IMR-90 (cell line): ENCODE measurements at regions not wholly inside any gene's neighbourhood (a gene's known extent, or its start where the extent isn't known, plus 50 kb on each side); places are given as distances from the start of the nearest gene placed in this dataset.

ENCODE experiments used
- CEBPB ChIP-seq: IDR thresholded peaks from 2 replicates; pipeline ENCODE4 v1.6.1; 2012; ENCODE audit warnings: low read depth, low read length, improper control_type of control experiment
- CTCF ChIP-seq: conservative IDR thresholded peaks from 2 replicates; pipeline ENCODE4 v1.5.1; 2012; ENCODE audit warnings: mild to moderate bottlenecking, low read depth, low read length, improper control_type of control experiment
- FOS ChIP-seq: fragments of 150-350 bp; IDR thresholded peaks from 2 replicates; pipeline ENCODE4 v1.6.1; 2016; ENCODE audit warnings: low read depth, low read length
- MAFK ChIP-seq: IDR thresholded peaks from 2 replicates; pipeline ENCODE4 v1.6.1; 2012; ENCODE audit warnings: low read depth, low read length, improper control_type of control experiment
- MAZ ChIP-seq: IDR thresholded peaks from 2 replicates; pipeline ENCODE4 v1.6.1; 2012; ENCODE audit warnings: low read depth, mild to moderate bottlenecking, low read length, improper control_type of control experiment, moderate library complexity, borderline replicate concordance
- POLR2A ChIP-seq: IDR thresholded peaks from 2 replicates; pipeline ENCODE4 v1.6.1; 2012; ENCODE audit warnings: mild to moderate bottlenecking, low read depth, low read length
- RAD21 ChIP-seq: IDR thresholded peaks from 2 replicates; pipeline ENCODE4 v1.6.1; 2012; ENCODE audit warnings: low read length, improper control_type of control experiment
- RFX5 ChIP-seq: IDR thresholded peaks from 2 replicates; pipeline ENCODE4 v1.8.0; 2012; ENCODE audit warnings: low read depth, mild to moderate bottlenecking, low read length, moderate library complexity

DNA sequence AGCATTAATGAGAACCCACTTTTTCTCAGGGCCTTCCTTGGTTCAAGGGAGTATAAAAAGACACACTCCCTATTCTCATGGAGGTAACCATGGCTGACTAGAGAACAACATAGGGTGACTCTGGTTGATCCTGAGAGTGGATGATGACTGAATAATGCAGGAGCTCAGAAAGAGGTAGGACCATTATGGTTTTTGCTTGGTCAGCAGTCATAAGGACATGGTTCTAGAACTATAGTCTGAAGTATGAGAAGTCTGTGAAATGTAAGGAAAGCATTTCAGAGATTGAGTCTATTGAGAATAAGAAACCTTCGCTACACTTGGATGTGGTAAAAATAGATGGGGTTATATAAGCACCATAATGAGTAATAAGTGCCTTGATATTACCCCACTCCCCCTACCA is 184.1 kb upstream of the GPR149 start:
- TF ChIP-seq MAZ: no peak
- TF ChIP-seq POLR2A: no peak
- no peak for TF ChIP-seq CTCF
- peak; percentile 63 for TF ChIP-seq MAFK
- no peak for TF ChIP-seq RAD21
- TF ChIP-seq CEBPB: no peak
- no peak for TF ChIP-seq RFX5
- TF ChIP-seq FOS: no peak
